ENCODE measurements at regions not wholly inside any gene's neighbourhood (a gene's known extent, or its start where the extent isn't known, plus 50 kb on each side); places are given as distances from the start of the nearest gene placed in this dataset.

GRCh38 chr6:47426524-47427302, 50.9 kb upstream of the CD2AP start:
- POLR2A ChIA-PET = no interaction called here

GRCh38 chr6:47427680-47428079, 49.9 kb upstream of the CD2AP start:
- Mint-ChIP-seq H3K27ac (no peak overlapping the region), H3K4me1 (no peaks in the 10 kb centered on the region), H3K27me3 (no peaks in the 10 kb centered on the region), H3K9me3 (ENCODE audit: low read depth) (peaks cover 11% of the 10 kb centered on the region), H3K36me3 (ENCODE audit: low read depth) (peaks cover 2% of the 10 kb centered on the region), H3K4me3 (no peak overlapping the region)
- POLR2A ChIA-PET = no interaction called here
- ATAC-seq (no peak), DNase-seq (no peak)
- CTCF ChIA-PET = no interaction called here
- intact Hi-C loops (cut with DNase I, micrococcal nuclease) = no loop called here

More at GRCh38 chr6:47426524-47427302, 50.9 kb upstream of the CD2AP start:
- CTCF ChIA-PET = interaction anchor here (0.6 kb wide), 1 partner anchor 911 kb away, joined by 3 read pairs; no protein-coding TSS in a partner anchor
- no peak overlapping the region for H3K4me3 Mint-ChIP-seq
- H3K36me3 Mint-ChIP-seq (ENCODE audit: low read depth) = peaks cover 2% of the 10 kb centered on the region
- intact Hi-C loops (cut with DNase I, micrococcal nuclease) = no loop called here
- H3K9me3 Mint-ChIP-seq (ENCODE audit: low read depth) = peaks cover 11% of the 10 kb centered on the region
- no peak overlapping the region for H3K27ac Mint-ChIP-seq
- ATAC-seq = no peak
- no peaks in the 10 kb centered on the region for H3K27me3 Mint-ChIP-seq
- no peak for DNase-seq
- H3K4me1 Mint-ChIP-seq = no peaks in the 10 kb centered on the region

Data from activated CD4-positive, alpha-beta T cell treated with anti-CD3 and anti-CD28 coated beads for 36 hours (primary cell).